RWPE2 (cell line): ENCODE measurements at regions not wholly inside any gene's neighbourhood (a gene's known extent, or its start where the extent isn't known, plus 50 kb on each side); places are given as distances from the start of the nearest gene placed in this dataset.

Experiments used
- ATAC-seq: fragments of 200-7000 bp; cut with Tn5 transposase; 3 replicates; pipeline ENCODE4 v1.9.1; 2021; ENCODE audit warnings: low read depth
- DNase-seq: peaks from one replicate; pipeline ENCODE4 v3.0.0-alpha.2; 2020; ENCODE audit warnings: low spot score
- H3K27ac ChIP-seq: fragments of 450-650 bp; 2 replicates; pipeline ENCODE4 v1.5.1; 2017; ENCODE audit warnings: mild to moderate bottlenecking; ENCODE audit not compliant: poor library complexity, severe bottlenecking
- H3K27me3 ChIP-seq: fragments of 250-450 bp; sonication (Bioruptor Pico); 2 replicates; pipeline ENCODE4 v1.5.1; 2021; ENCODE audit warnings: mild to moderate bottlenecking, moderate library complexity; ENCODE audit not compliant: insufficient read depth, poor library complexity, severe bottlenecking
- H3K36me3 ChIP-seq: fragments of 250-450 bp; sonication (Bioruptor Pico); 2 replicates; pipeline ENCODE4 v1.5.1; 2020; ENCODE audit warnings: low read depth, mild to moderate bottlenecking, moderate library complexity
- H3K4me1 ChIP-seq: fragments of 250-450 bp; sonication (Bioruptor Pico); 2 replicates; pipeline ENCODE4 v1.5.1; 2021; ENCODE audit warnings: mild to moderate bottlenecking, moderate library complexity; ENCODE audit not compliant: insufficient read depth, poor library complexity, severe bottlenecking
- H3K4me3 ChIP-seq: fragments of 250-450 bp; sonication (Bioruptor Pico); 2 replicates; pipeline ENCODE4 v1.5.1; 2021; ENCODE audit warnings: mild to moderate bottlenecking, moderate library complexity; ENCODE audit not compliant: severe bottlenecking
- H3K9me3 ChIP-seq: fragments of 250-450 bp; sonication (Bioruptor Pico); 2 replicates; pipeline ENCODE4 v1.5.1; 2021; ENCODE audit warnings: mild to moderate bottlenecking, moderate library complexity; ENCODE audit not compliant: severe bottlenecking
- CTCF ChIP-seq: fragments of 450-650 bp; IDR thresholded peaks from one replicate; pipeline ENCODE4 v1.5.1; 2017; ENCODE audit warnings: mild to moderate bottlenecking, moderate library complexity; ENCODE audit not compliant: poor library complexity, severe bottlenecking

GRCh38 chr6:27812078-27812804 is 100.0 kb downstream of the OR2B2 start:
- no peaks in the 10 kb centered on the region for H3K9me3 ChIP-seq
- ATAC-seq: no peak
- TF ChIP-seq CTCF: no peak
- peaks cover 14% of the 10 kb centered on the region for H3K4me1 ChIP-seq
- DNase-seq: no peak
- peak overlapping the region; percentile 91 for H3K27ac ChIP-seq
- no peaks in the 10 kb centered on the region for H3K27me3 ChIP-seq
- H3K36me3 ChIP-seq: no peaks in the 10 kb centered on the region
- no peak overlapping the region for H3K4me3 ChIP-seq

- Histone ChIP-seq H3K4me1 (peaks cover 14% of the 10 kb centered on the region), H3K4me3 (peak overlapping the region; percentile 55), H3K27ac (peak overlapping the region; percentile 91)
Measured at GRCh38 chr6:27811451-27811772, 100.8 kb downstream of the OR2B2 start.

GRCh38 chr6:27810768-27811450 is 101.3 kb downstream of the OR2B2 start:
- Histone ChIP-seq H3K27ac (peak overlapping the region; percentile 91), H3K4me3 (peak overlapping the region; percentile 55), H3K9me3 (no peaks in the 10 kb centered on the region), H3K27me3 (no peaks in the 10 kb centered on the region), H3K4me1 (peaks cover 14% of the 10 kb centered on the region), H3K36me3 (no peaks in the 10 kb centered on the region)
- DNase-seq (no peak), ATAC-seq (no peak)
- TF ChIP-seq CTCF: no peak

More at GRCh38 chr6:27811451-27811772, 100.8 kb downstream of the OR2B2 start:
- TF ChIP-seq CTCF: no peak
- DNase-seq: no peak
- H3K36me3 ChIP-seq: no peaks in the 10 kb centered on the region
- H3K27me3 ChIP-seq: no peaks in the 10 kb centered on the region
- ATAC-seq: no peak
- H3K9me3 ChIP-seq: no peaks in the 10 kb centered on the region

GRCh38 chr6:27809939-27810767 is 102.0 kb downstream of the OR2B2 start:
- no peak for TF ChIP-seq CTCF
- Histone ChIP-seq H3K27me3 (no peaks in the 10 kb centered on the region), H3K4me1 (peaks cover 14% of the 10 kb centered on the region), H3K36me3 (no peaks in the 10 kb centered on the region), H3K9me3 (no peaks in the 10 kb centered on the region), H3K4me3 (peak overlapping the region; percentile 55), H3K27ac (peak overlapping the region; percentile 91)
- peak; percentile 43 for ATAC-seq
- peak; percentile 69 for DNase-seq
